HCT116 (cell line): ENCODE measurements at regions not wholly inside any gene's neighbourhood (a gene's known extent, or its start where the extent isn't known, plus 50 kb on each side); places are given as distances from the start of the nearest gene placed in this dataset.

ENCODE experiments used
- ATAC-seq: fragments of 200-7000 bp; cut with Tn5 transposase; 2 replicates; pipeline ENCODE4 v1.9.1; 2020; ENCODE audit warnings: mild to moderate bottlenecking, moderate library complexity
- BruUV-seq: library from RNA; stranded (reverse); fragments of 400-500 nt; replicated peaks from 2 replicates; lab custom pipeline; 2021; lab: Mats Ljungman, UMichigan
- CTCF ChIA-PET: fragments of 300-600 bp; sonication (Branson Sonifier 250); formaldehyde crosslinking; loops from one replicate; lab custom pipeline; 2021; ENCODE audit warnings: antibody characterized with exemption; lab: Charles Lee
- POLR2A ChIA-PET: fragments of 300-600, 350-600 bp; sonication (Branson Sonifier 250); formaldehyde crosslinking; loops from one replicate; lab custom pipeline; 2021; ENCODE audit warnings: antibody characterized with exemption; lab: Charles Lee
- RAD21 ChIA-PET, 2 experiments: fragments of 300-600 bp; sonication (Branson Sonifier 250); formaldehyde crosslinking; loops; one replicate each; lab custom pipeline; 2023; ENCODE audit warnings: low total read pairs in 2 of 2; ENCODE audit not compliant: uncharacterized antibody in 2 of 2, unreplicated experiment in 2 of 2, low non-redundant PET in 1 of 2; lab: Charles Lee
- DNase-seq: peaks from one replicate; pipeline ENCODE4 v3.0.0-alpha.2; 2010; ENCODE audit warnings: low read depth, low spot score
- H2AFZ ChIP-seq: fragments of 200-600 bp; shearing (Covaris generic), sonication (generic); 2 replicates; pipeline ENCODE4 v1.6.1; 2017; ENCODE audit warnings: low read depth, mixed run types, mixed read lengths, antibody characterized with exemption, low read length; ENCODE audit not compliant: poor library complexity, severe bottlenecking
- H3K27ac ChIP-seq: 2 replicates; pipeline ENCODE4 v1.5.1; 2012; ENCODE audit warnings: low read depth, low read length
- H3K27me3 ChIP-seq: fragments of 200-600 bp; sonication (generic); 2 replicates; pipeline ENCODE4 v1.6.1; 2016; ENCODE audit warnings: mixed run types, low read length, mixed read lengths; ENCODE audit not compliant: insufficient read depth
- H3K36me3 ChIP-seq, 2 experiments: fragments of 200-500 bp in 1 of 2; fragments of 200-600 bp in 1 of 2; sonication (Bioruptor generic) in 1 of 2; sonication (generic) in 1 of 2; 2 replicates each; pipeline versions ENCODE4 v1.5.1 to v1.6.1; 2014 to 2016; ENCODE audit warnings: low read length in 2 of 2, inconsistent platforms in 1 of 2, mixed read lengths in 1 of 2, mixed run types in 1 of 2; ENCODE audit not compliant: insufficient read depth in 2 of 2, control insufficient read depth in 1 of 2
- H3K4me1 ChIP-seq, 2 experiments: fragments of 200-600 bp in 1 of 2; sonication (generic) in 1 of 2; 2 replicates each; pipeline versions ENCODE4 v1.5.1 to v1.6.1; 2012 to 2017; ENCODE audit warnings: low read length in 2 of 2, inconsistent platforms in 1 of 2, mild to moderate bottlenecking in 1 of 2, mixed read lengths in 1 of 2, mixed run types in 1 of 2, moderate library complexity in 1 of 2; ENCODE audit not compliant: insufficient read depth in 2 of 2, control insufficient read depth in 1 of 2
- H3K4me2 ChIP-seq: fragments of 200-600 bp; sonication (generic); 2 replicates; pipeline ENCODE4 v1.6.1; 2017; ENCODE audit warnings: mixed run types, low read length, mixed read lengths
- H3K4me3 ChIP-seq, 2 experiments: fragments of 200-600 bp in 1 of 2; sonication (generic) in 1 of 2; replicated peaks in 1 of 2; 2 replicates each; pipeline ENCODE4 v1.5.1; 2011 to 2016; ENCODE audit warnings: low read length in 2 of 2, control low read depth in 1 of 2, low read depth in 1 of 2, mild to moderate bottlenecking in 1 of 2, mixed read lengths in 1 of 2, mixed run types in 1 of 2
- H3K79me2 ChIP-seq: fragments of 200-600 bp; sonication (generic); 2 replicates; pipeline ENCODE4 v1.6.1; 2017; ENCODE audit warnings: mild to moderate bottlenecking, mixed run types, low read length, moderate library complexity, mixed read lengths; ENCODE audit not compliant: insufficient read depth
- H3K9ac ChIP-seq: fragments of 200-600 bp; sonication (generic); 2 replicates; pipeline ENCODE4 v1.6.1; 2016; ENCODE audit warnings: low read length, mixed read lengths
- H3K9me2 ChIP-seq: fragments of 200-600 bp; sonication (generic), shearing (Covaris generic); 2 replicates; pipeline ENCODE4 v1.6.1; 2017; ENCODE audit warnings: mixed run types, mild to moderate bottlenecking, moderate library complexity; ENCODE audit not compliant: insufficient read depth
- H3K9me3 ChIP-seq, 2 experiments: fragments of 200-500 bp in 1 of 2; fragments of 200-600 bp in 1 of 2; sonication (Bioruptor generic) in 1 of 2; sonication (generic) in 1 of 2; 2 replicates each; pipeline ENCODE4 v1.6.1; 2014 to 2017; ENCODE audit warnings: low read length in 2 of 2, mixed read lengths in 2 of 2, inconsistent platforms in 1 of 2, low read depth in 1 of 2, mild to moderate bottlenecking in 1 of 2, mixed run types in 1 of 2, moderate library complexity in 1 of 2; ENCODE audit not compliant: control insufficient read depth in 1 of 2, insufficient read depth in 1 of 2
- H4K20me1 ChIP-seq: fragments of 200-600 bp; sonication (generic), shearing (Covaris generic); 2 replicates; pipeline ENCODE4 v1.6.1; 2017; ENCODE audit warnings: mixed run types, mild to moderate bottlenecking, moderate library complexity; ENCODE audit not compliant: insufficient read depth
- CBX3 ChIP-seq: IDR thresholded peaks from 2 replicates; pipeline ENCODE4 v1.6.1; 2012; ENCODE audit warnings: low read depth
- CEBPB ChIP-seq: IDR thresholded peaks from 2 replicates; pipeline ENCODE4 v1.6.1; 2012; ENCODE audit warnings: low read depth
- EGR1 ChIP-seq: IDR thresholded peaks from 2 replicates; pipeline ENCODE4 v1.6.1; 2012; ENCODE audit warnings: low read depth
- ELF1 ChIP-seq: IDR thresholded peaks from 2 replicates; pipeline ENCODE4 v1.6.1; 2012; ENCODE audit warnings: low read depth, borderline replicate concordance
- FOSL1 ChIP-seq: IDR thresholded peaks from 2 replicates; pipeline ENCODE4 v1.6.1; 2012; ENCODE audit warnings: low read depth
- JUND ChIP-seq: IDR thresholded peaks from 2 replicates; pipeline ENCODE4 v1.6.1; 2012
- POLR2AphosphoS5 ChIP-seq: IDR thresholded peaks from 2 replicates; pipeline ENCODE4 v1.6.1; 2011; ENCODE audit warnings: mild to moderate bottlenecking, low read depth, low read length, moderate library complexity
- RAD21 ChIP-seq: IDR thresholded peaks from 2 replicates; pipeline ENCODE4 v1.6.1; 2012; ENCODE audit warnings: low read depth, mild to moderate bottlenecking
- SIN3A ChIP-seq: IDR thresholded peaks from 2 replicates; pipeline ENCODE4 v1.6.1; 2012; ENCODE audit warnings: low read depth
- SP1 ChIP-seq: IDR thresholded peaks from 2 replicates; pipeline ENCODE4 v1.6.1; 2012; ENCODE audit warnings: low read depth
- SRF ChIP-seq: IDR thresholded peaks from 2 replicates; pipeline ENCODE4 v1.6.1; 2012; ENCODE audit warnings: low read depth
- TCF7L2 ChIP-seq: IDR thresholded peaks from 2 replicates; pipeline ENCODE4 v1.7.0; 2011; ENCODE audit warnings: borderline replicate concordance, inconsistent platforms; ENCODE audit not compliant: insufficient read depth, insufficient read length; ENCODE audit errors: extremely low read depth
- ZFX ChIP-seq: fragments of 450-650 bp; IDR thresholded peaks from 2 replicates; pipeline ENCODE4 v1.6.1; 2017
- ZNF274 ChIP-seq: fragments of 200-500 bp; sonication (Bioruptor generic); IDR thresholded peaks from 2 replicates; pipeline ENCODE4 v1.6.1; 2014; ENCODE audit warnings: mild to moderate bottlenecking, low read depth, low read length, inconsistent platforms
- intact Hi-C: fragments of 100-400 bp; cut with micrococcal nuclease; formaldehyde crosslinking; loops from 2 replicates; pipeline ENCODE4 v1.10.0; 2022
- TF ChIP-seq, protein P1 (sequence below): IDR thresholded peaks from 2 replicates; pipeline ENCODE4 v1.6.1; 2011; ENCODE audit warnings: mild to moderate bottlenecking, low read length, moderate library complexity; ENCODE audit not compliant: insufficient replicate concordance; ENCODE audit errors: extremely low read depth
- TF ChIP-seq, protein P2 (sequence below): IDR thresholded peaks from 2 replicates; pipeline ENCODE4 v1.6.1; 2012
- TF ChIP-seq, protein P3 (sequence below): IDR thresholded peaks from 2 replicates; pipeline ENCODE4 v1.6.1; 2012; ENCODE audit warnings: low read depth

DNA sequence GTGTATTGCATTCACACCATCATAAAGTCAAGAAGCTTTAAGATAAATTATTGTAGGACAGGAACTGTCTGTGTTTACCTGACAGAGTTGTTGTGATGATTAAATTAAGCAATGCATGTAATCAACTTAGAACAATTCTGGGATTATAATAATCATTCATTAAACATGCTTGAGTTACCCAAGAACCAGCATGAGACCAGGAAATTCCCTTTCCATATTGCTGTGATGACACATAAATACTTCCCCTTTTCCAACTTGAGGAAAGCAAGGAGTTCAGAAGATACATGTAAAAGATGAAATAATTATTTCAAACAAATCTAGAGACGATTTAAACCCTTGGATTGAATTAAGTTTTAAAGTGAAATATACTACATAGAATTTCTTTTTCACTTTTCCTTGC lies 404.4 kb downstream of the GJA1 start:
- H3K79me2 ChIP-seq = no peaks in the 10 kb centered on the region
- H2AFZ ChIP-seq = no peak overlapping the region
- intact Hi-C loops = no loop called here
- H3K9me3 ChIP-seq = no peaks in the 10 kb centered on the region
- H4K20me1 ChIP-seq = no peaks in the 10 kb centered on the region
- no peak overlapping the region for H3K4me3 ChIP-seq
- H3K9me2 ChIP-seq = no peaks in the 10 kb centered on the region
- ChIA-PET POLR2A (no interaction called here), RAD21 (no interaction called here), CTCF (interaction anchor here (1.8 kb wide), 1 partner anchor 9 kb away, joined by 5 read pairs; no protein-coding TSS in a partner anchor)
- TF ChIP-seq EGR1 (no peak), JUND (no peak), FOSL1 (no peak), SRF (no peak), CBX3 (no peak), TCF7L2 (no peak)
- H3K4me1 ChIP-seq = no peaks in the 10 kb centered on the region
- H3K27ac ChIP-seq = no peak overlapping the region
- H3K4me2 ChIP-seq = no peak overlapping the region
- no peak for ATAC-seq
- no peaks in the 10 kb centered on the region for H3K27me3 ChIP-seq
- DNase-seq = no peak
- H3K36me3 ChIP-seq = no peaks in the 10 kb centered on the region
- BruUV-seq = no TSS peak
- no peak overlapping the region for H3K9ac ChIP-seq

DNA sequence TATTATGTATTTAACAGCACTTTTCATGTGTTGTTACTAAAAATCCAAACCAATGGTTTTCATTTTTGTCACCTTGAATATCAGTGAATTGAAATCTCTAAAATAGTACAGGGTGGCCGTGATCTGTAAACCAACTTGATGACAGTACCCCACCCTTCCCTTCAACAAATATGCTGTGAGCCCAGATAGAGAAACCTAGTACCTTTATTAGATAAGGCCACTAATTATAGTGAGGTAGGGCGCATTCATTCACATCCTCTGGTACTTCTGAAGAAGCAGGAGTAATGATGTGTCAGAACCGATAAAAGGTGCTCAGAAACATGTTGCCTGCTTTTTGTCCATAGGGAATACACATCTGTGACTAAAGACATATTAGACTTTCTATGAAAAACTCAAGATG lies 409.5 kb downstream of the GJA1 start:
- TF ChIP-seq POLR2AphosphoS5 (no peak), ELF1 (no peak), SRF (no peak), JUND (no peak), RAD21 (no peak), SIN3A (no peak), CEBPB (no peak), EGR1 (no peak), SP1 (no peak), ZFX (no peak), ZNF274 (no peak), CBX3 (no peak)
- TF ChIP-seq, protein P1, sequence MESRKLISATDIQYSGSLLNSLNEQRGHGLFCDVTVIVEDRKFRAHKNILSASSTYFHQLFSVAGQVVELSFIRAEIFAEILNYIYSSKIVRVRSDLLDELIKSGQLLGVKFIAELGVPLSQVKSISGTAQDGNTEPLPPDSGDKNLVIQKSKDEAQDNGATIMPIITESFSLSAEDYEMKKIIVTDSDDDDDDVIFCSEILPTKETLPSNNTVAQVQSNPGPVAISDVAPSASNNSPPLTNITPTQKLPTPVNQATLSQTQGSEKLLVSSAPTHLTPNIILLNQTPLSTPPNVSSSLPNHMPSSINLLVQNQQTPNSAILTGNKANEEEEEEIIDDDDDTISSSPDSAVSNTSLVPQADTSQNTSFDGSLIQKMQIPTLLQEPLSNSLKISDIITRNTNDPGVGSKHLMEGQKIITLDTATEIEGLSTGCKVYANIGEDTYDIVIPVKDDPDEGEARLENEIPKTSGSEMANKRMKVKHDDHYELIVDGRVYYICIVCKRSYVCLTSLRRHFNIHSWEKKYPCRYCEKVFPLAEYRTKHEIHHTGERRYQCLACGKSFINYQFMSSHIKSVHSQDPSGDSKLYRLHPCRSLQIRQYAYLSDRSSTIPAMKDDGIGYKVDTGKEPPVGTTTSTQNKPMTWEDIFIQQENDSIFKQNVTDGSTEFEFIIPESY = no peak
- TF ChIP-seq, protein P2, sequence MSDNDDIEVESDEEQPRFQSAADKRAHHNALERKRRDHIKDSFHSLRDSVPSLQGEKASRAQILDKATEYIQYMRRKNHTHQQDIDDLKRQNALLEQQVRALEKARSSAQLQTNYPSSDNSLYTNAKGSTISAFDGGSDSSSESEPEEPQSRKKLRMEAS = no peak
- TF ChIP-seq, protein P3, sequence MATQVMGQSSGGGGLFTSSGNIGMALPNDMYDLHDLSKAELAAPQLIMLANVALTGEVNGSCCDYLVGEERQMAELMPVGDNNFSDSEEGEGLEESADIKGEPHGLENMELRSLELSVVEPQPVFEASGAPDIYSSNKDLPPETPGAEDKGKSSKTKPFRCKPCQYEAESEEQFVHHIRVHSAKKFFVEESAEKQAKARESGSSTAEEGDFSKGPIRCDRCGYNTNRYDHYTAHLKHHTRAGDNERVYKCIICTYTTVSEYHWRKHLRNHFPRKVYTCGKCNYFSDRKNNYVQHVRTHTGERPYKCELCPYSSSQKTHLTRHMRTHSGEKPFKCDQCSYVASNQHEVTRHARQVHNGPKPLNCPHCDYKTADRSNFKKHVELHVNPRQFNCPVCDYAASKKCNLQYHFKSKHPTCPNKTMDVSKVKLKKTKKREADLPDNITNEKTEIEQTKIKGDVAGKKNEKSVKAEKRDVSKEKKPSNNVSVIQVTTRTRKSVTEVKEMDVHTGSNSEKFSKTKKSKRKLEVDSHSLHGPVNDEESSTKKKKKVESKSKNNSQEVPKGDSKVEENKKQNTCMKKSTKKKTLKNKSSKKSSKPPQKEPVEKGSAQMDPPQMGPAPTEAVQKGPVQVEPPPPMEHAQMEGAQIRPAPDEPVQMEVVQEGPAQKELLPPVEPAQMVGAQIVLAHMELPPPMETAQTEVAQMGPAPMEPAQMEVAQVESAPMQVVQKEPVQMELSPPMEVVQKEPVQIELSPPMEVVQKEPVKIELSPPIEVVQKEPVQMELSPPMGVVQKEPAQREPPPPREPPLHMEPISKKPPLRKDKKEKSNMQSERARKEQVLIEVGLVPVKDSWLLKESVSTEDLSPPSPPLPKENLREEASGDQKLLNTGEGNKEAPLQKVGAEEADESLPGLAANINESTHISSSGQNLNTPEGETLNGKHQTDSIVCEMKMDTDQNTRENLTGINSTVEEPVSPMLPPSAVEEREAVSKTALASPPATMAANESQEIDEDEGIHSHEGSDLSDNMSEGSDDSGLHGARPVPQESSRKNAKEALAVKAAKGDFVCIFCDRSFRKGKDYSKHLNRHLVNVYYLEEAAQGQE = no peak
- Histone ChIP-seq H3K4me3 (no peak overlapping the region), H3K27ac (no peak overlapping the region), H3K79me2 (no peaks in the 10 kb centered on the region), H3K4me2 (no peak overlapping the region), H2AFZ (no peak overlapping the region), H3K9me2 (no peaks in the 10 kb centered on the region), H3K9me3 (no peaks in the 10 kb centered on the region), H3K9ac (no peak overlapping the region), H4K20me1 (no peaks in the 10 kb centered on the region), H3K36me3 (no peaks in the 10 kb centered on the region), H3K4me1 (no peaks in the 10 kb centered on the region), H3K27me3 (no peaks in the 10 kb centered on the region)
- no TSS peak for BruUV-seq
- ATAC-seq (no peak), DNase-seq (no peak)
- ChIA-PET POLR2A (no interaction called here), CTCF (no interaction called here), RAD21 (no interaction called here)
- intact Hi-C loops = loop anchor here (5.0 kb wide), 2 partner anchors 337 to 788 kb away; no protein-coding TSS in a partner anchor
